ENCODE measurements at regions not wholly inside any gene's neighbourhood (a gene's known extent, or its start where the extent isn't known, plus 50 kb on each side); places are given as distances from the start of the nearest gene placed in this dataset.

DNA sequence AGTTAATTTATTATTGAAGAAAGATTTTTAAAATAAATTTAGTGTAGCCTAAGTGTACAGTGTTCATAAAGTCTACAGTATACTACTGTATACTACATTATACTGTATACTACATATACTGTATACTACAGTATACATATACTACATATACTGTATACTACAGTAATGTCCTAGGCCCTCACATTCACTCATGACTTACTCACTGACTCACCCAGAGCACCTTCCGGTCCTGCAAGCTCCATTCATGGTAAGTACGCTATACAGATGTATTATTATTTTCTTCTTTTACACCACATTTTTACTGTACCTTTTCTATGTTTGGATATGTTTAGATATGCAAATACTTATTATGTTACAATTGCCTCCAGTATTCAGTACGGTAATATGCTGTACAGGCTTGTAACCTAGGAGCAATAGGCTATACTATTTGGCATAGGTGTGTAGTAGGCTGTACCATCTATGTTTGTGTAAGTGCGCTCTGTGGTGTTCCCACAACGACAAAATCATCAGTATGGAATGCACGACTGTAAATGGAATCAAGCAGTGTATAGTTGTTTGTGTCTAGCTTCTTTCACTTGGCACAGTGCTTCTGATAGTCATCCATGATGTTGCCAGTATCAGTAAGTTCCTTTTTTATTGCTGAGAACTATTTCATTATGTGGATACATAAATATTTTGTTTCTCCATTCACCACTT, 245.7 kb downstream of the MTX2 start:
- Histone ChIP-seq H3K36me3 (no peaks in the 10 kb centered on the region), H3K27me3 (no peaks in the 10 kb centered on the region), H3K4me1 (no peaks in the 10 kb centered on the region; the same call in 1 of the 2 replicates), H3K9me3 (no peaks in the 10 kb centered on the region), H3K4me3 (ENCODE audit: low read depth, low read length) (no peak overlapping the region)
- no peak for DNase-seq
- TF ChIP-seq, protein P1, sequence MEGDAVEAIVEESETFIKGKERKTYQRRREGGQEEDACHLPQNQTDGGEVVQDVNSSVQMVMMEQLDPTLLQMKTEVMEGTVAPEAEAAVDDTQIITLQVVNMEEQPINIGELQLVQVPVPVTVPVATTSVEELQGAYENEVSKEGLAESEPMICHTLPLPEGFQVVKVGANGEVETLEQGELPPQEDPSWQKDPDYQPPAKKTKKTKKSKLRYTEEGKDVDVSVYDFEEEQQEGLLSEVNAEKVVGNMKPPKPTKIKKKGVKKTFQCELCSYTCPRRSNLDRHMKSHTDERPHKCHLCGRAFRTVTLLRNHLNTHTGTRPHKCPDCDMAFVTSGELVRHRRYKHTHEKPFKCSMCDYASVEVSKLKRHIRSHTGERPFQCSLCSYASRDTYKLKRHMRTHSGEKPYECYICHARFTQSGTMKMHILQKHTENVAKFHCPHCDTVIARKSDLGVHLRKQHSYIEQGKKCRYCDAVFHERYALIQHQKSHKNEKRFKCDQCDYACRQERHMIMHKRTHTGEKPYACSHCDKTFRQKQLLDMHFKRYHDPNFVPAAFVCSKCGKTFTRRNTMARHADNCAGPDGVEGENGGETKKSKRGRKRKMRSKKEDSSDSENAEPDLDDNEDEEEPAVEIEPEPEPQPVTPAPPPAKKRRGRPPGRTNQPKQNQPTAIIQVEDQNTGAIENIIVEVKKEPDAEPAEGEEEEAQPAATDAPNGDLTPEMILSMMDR (IDR thresholded peaks at IDR 0.05; ENCODE audit: low read depth, low read length), result no peak

DNA sequence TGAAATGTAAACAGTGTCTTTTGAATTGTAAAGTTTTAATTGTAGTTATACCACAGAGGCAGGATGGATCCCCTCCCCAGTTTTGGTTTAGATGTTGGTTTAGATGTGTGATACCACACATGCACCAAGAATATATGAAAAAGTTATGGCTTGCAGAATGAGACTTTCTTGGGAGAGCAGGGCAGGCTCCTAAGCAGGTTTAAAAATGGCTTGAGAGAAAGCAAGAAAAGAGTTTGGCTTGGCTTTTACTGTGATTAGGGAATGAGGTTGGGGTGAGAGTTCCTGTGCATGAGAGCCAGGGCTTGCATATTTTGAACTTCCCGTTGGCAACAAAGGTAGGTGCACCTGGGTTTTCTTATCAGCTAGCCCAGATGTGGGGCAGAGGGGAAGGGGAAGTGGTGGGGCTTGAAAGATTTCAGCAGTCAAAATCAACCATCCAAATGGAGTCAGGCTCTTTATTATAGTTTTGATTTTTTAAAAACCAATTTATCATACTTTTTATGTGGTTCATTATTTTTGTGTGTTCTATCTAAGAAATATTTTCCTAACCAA, 246.9 kb downstream of the MTX2 start:
- H3K27me3 ChIP-seq, result no peaks in the 10 kb centered on the region
- H3K36me3 ChIP-seq, result no peaks in the 10 kb centered on the region
- no peaks in the 10 kb centered on the region for H3K9me3 ChIP-seq
- no peak overlapping the region for H3K4me3 ChIP-seq (ENCODE audit: low read depth, low read length)
- TF ChIP-seq, protein P1 (IDR thresholded peaks at IDR 0.05; ENCODE audit: low read depth, low read length), result no peak
- H3K4me1 ChIP-seq, result no peaks in the 10 kb centered on the region; the same call in 1 of the 2 replicates
- no peak for DNase-seq

DNA sequence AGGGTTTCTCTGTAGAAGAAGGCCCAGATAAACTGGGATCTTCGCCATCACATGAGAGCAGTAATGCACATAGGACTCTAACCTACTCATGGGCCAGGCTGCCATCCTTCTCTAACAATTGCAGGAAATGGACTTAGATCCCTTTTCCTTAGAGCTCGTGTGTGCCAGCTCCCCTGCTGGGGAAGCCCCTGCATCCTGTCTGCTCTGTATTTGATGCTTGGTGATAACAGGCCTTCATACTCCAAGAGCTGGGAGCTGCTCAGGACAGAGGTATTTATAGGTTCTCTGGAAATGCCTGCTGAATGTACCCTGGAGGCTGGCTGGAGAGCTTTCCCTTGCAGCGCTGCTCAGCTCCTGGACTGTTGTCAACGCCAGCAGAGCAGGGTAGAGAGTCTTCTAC, 249.6 kb downstream of the MTX2 start:
- Histone ChIP-seq H3K4me1 (no peaks in the 10 kb centered on the region; the same call in 1 of the 2 replicates), H3K27me3 (no peaks in the 10 kb centered on the region), H3K9me3 (no peaks in the 10 kb centered on the region), H3K36me3 (no peaks in the 10 kb centered on the region), H3K4me3 (ENCODE audit: low read depth, low read length) (no peak overlapping the region)
- TF ChIP-seq, protein P1 (IDR thresholded peaks at IDR 0.05; ENCODE audit: low read depth, low read length), result no peak
- DNase-seq, result peak; percentile 44

DNA sequence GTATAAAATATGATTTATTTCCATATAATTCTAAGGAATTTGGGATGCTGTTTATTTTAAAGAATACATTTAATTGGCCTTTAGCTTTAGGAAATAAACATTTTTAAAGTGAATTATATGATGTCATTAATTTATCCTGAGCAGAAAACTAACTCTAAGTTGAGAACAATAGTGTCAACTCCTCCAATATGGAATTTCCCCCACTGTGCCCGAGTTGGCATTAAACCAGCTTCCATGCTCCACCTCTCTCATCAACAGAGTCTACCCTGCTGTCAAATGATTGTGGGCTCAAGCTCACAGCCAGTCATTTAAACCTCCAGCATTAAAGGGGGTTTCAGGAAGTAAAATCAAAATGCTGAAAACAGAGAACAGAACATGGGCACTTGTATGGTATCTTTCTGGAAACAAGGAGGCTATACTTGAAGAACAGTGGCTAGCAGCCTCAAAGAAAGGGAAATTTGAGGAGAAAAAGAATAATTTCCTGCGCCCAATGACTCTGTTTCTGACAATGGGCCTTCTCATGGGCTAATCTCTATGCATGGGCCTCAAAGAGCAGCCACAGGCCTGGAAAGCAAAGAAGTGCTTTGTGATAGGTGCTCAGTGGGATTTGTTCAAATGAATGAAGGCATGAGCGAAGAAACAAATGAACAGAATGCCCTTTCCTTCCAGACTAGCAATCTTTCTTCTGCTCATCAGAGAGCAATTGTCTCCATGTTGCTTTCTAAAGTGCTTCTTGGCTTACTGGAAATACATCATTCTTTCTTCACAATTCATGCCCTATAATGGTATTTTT, 252.8 kb downstream of the MTX2 start:
- no peak for DNase-seq
- TF ChIP-seq, protein P1 (IDR thresholded peaks at IDR 0.05; ENCODE audit: low read depth, low read length), result no peak
- no peaks in the 10 kb centered on the region for H3K27me3 ChIP-seq
- no peak overlapping the region for H3K4me3 ChIP-seq (ENCODE audit: low read depth, low read length)
- H3K4me1 ChIP-seq, result no peaks in the 10 kb centered on the region; the same call in 1 of the 2 replicates
- H3K9me3 ChIP-seq, result no peaks in the 10 kb centered on the region
- H3K36me3 ChIP-seq, result no peaks in the 10 kb centered on the region

DNA sequence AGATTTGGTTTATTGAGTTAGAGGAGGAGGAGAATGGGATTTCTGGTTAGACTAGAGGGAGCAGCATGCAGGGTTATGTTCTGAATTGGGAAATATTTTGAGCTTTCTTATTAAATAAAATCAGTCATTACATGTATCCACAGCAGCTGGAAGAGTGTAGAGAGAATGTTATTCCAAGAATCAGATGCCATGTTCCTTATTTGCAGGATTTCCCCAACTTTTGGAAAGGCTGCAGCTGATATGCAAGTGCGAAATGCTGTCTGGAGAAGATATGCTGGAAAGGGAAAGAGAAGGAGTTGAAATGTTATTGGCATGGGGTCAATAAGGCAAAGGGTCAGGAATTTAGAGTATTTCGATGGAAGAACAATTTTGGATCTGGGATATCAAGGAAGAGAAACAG, 255.8 kb downstream of the MTX2 start:
- no peak overlapping the region for H3K4me3 ChIP-seq (ENCODE audit: low read depth, low read length)
- TF ChIP-seq, protein P1 (IDR thresholded peaks at IDR 0.05; ENCODE audit: low read depth, low read length), result no peak
- H3K27me3 ChIP-seq, result no peaks in the 10 kb centered on the region
- DNase-seq, result no peak
- H3K36me3 ChIP-seq, result no peaks in the 10 kb centered on the region
- no peaks in the 10 kb centered on the region for H3K9me3 ChIP-seq
- no peaks in the 10 kb centered on the region for H3K4me1 ChIP-seq
